C4-2B (cell line): ENCODE measurements at regions not wholly inside any gene's neighbourhood (a gene's known extent, or its start where the extent isn't known, plus 50 kb on each side); places are given as distances from the start of the nearest gene placed in this dataset.

ENCODE experiments used
- ZFX ChIP-seq: fragments of 450-650 bp; IDR thresholded peaks from 2 replicates; pipeline ENCODE4 v1.6.1; 2017
- TF ChIP-seq, protein P1 (sequence below): fragments of 450-650 bp; conservative IDR thresholded peaks from 2 replicates; pipeline ENCODE4 v1.5.1; 2017; ENCODE audit warnings: mild to moderate bottlenecking

DNA sequence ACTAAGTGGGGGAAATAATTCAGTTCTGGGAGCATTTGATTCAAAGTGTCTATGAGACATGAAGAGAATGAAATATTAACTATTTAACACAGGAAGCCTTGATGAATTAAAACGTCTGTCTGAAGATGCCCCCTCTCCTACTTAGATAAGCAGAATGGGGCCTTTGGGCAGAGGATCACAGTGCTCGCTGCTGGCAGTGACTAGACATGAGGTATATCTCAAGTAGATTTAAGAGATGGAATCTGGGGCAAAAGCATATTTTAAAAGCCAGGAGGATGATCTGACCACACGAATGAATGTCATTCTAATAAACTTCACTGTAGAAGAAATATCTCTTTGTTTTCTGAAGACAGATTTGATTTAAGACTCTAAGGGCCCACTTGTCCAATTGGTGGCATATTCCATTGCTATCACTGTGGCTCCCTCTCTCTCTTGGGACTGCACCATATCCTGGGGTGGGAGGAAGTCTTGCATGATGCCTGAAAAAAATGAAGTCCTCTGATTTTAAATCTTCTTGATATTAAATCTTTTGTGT lies 254.0 kb downstream of the MAN2A1 start:
- TF ChIP-seq, protein P1, sequence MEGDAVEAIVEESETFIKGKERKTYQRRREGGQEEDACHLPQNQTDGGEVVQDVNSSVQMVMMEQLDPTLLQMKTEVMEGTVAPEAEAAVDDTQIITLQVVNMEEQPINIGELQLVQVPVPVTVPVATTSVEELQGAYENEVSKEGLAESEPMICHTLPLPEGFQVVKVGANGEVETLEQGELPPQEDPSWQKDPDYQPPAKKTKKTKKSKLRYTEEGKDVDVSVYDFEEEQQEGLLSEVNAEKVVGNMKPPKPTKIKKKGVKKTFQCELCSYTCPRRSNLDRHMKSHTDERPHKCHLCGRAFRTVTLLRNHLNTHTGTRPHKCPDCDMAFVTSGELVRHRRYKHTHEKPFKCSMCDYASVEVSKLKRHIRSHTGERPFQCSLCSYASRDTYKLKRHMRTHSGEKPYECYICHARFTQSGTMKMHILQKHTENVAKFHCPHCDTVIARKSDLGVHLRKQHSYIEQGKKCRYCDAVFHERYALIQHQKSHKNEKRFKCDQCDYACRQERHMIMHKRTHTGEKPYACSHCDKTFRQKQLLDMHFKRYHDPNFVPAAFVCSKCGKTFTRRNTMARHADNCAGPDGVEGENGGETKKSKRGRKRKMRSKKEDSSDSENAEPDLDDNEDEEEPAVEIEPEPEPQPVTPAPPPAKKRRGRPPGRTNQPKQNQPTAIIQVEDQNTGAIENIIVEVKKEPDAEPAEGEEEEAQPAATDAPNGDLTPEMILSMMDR: no peak
- TF ChIP-seq ZFX: no peak
